ENCODE measurements at regions not wholly inside any gene's neighbourhood (a gene's known extent, or its start where the extent isn't known, plus 50 kb on each side); places are given as distances from the start of the nearest gene placed in this dataset.

DNA sequence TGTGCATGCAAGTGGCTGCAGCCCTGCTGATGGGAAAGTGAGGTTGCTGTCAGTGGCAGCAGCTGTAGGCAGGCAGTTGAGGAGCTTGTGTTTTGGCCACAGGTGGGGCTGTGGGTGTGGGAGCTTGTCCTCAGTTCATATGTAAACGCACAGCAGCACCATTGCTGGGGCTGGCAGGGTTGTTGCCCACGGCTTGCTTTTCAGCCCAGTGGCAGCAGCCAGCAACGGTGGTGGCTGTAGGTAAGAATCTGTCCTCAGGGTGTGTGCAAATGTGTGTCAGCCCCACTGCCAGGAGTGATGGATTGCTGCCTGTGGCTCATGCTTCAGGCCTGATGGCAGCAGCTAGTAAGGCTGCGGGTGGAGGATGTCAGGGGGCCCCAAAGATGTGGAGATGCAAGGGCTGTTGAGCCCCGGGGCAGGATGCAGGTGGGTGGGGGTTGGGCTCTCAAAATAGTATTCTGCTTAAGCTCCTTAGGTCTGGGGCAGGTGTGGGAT is 141.3 kb upstream of the THUMPD2 start:
- intact Hi-C loops (cut with micrococcal nuclease; ENCODE audit: unreplicated experiment) (no loop called here), in situ Hi-C loops (cut with HindIII; ENCODE audit: extremely low pct_ligation_motif_present, low pct_unique_long_range_greater_than_20kb) (loop anchor here (25.0 kb wide), 2 partner anchors 1767 to 1867 kb away; no protein-coding TSS in a partner anchor)
- ATAC-seq, result no peak; the same call in 2 of the 3 replicates
- BruUV-seq (replicated peaks), result no TSS peak
- H3K79me2 ChIP-seq (ENCODE audit: insufficient read depth, low read length), result no peaks in the 10 kb centered on the region
- no peaks in the 10 kb centered on the region for H3K27me3 ChIP-seq (ENCODE audit: control insufficient read depth in 1 of 2, insufficient read depth in 2 of 2, low read length in 2 of 2)
- no peaks in the 10 kb centered on the region for H3K4me1 ChIP-seq (ENCODE audit: insufficient read depth, low read length)
- POLR2A ChIA-PET, result no interaction called here
- H3K9me3 ChIP-seq (ENCODE audit: low read length), result no peaks in the 10 kb centered on the region
- FAIRE-seq, result no peak
- WGBS (ENCODE audit: low lambda C conversion rate), result 3% methylated on average over 5 of the region's 5 CpGs
- H3K36me3 ChIP-seq (replicated peaks in 1 of 2; ENCODE audit: control insufficient read depth in 1 of 2, insufficient read depth in 2 of 2, low read length in 2 of 2), result no peaks in the 10 kb centered on the region
- CTCF ChIA-PET (ENCODE audit: low intra/inter-chr PET ratio, low total read pairs), result no interaction called here
- H2AFZ ChIP-seq (ENCODE audit: low read length), result no peak overlapping the region
- no peak overlapping the region for H3K4me2 ChIP-seq (ENCODE audit: low read depth, low read length)
- H3K9ac ChIP-seq (ENCODE audit: insufficient read depth, low read depth, low read length), result no peak overlapping the region
- H4K20me1 ChIP-seq (ENCODE audit: insufficient read depth, low read length), result no peaks in the 10 kb centered on the region
- no peak overlapping the region for H3K27ac ChIP-seq (ENCODE audit: extremely low read length, insufficient read depth, low read length)
- no peak overlapping the region for H3K4me3 ChIP-seq (replicated peaks in 1 of 3; ENCODE audit: insufficient read depth in 1 of 3, low read depth in 2 of 3, low read length in 3 of 3)
- TF ChIP-seq ZNF761 (CRISPR knock-in tag; conservative IDR thresholded peaks at IDR 0.05) (no peak), KLF16 (CRISPR knock-in tag; IDR thresholded peaks at IDR 0.05) (no peak), TSC22D2 (CRISPR knock-in tag; IDR thresholded peaks at IDR 0.05; ENCODE audit: borderline replicate concordance) (no peak), MTA3 (CRISPR knock-in tag; IDR thresholded peaks at IDR 0.05) (no peak), CCDC6 (CRISPR knock-in tag; IDR thresholded peaks at IDR 0.05) (no peak), PHF8 (CRISPR knock-in tag; IDR thresholded peaks at IDR 0.05) (no peak)
- no peak for DNase-seq (ENCODE audit: low spot score)

DNA sequence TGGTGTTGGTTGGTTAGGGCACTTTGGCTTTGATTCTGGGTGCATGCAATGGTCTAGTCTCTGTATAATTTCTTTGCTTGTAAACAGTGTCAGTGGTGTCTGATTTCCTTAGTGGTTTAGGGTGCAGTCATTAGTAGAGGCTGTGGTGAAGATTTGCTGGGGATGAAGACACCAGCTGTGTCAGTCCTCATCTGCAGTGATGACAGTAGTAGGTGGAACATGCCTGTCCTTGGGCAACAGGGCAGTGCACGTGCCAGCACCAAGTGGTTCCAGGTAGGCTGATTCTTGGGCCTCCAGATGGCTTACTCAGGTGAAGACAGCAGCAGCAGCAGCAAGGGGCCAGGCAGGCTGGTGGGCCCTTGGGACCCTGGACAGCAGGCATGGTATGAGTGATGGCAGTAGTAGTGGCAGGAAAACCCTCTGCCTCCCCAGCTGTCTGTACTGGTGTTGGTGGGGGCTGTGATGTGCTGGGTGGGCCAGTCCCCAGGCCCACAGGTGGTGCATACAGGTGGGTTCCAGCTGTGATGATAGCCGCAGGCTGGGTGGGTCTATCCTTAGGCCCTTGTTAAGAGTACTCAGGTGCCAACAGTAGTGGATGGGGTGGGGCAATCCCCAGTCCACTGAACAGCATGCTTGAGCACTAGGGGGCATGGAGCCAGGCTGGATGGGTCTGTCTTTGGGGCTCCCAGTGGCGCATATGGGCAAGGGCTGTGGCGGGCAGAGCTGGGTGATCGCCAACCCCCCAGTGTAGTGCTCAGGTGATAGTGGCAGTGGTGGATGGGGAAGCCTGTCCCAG is 140.7 kb upstream of the THUMPD2 start:
- Histone ChIP-seq H3K36me3 (replicated peaks in 1 of 2; ENCODE audit: control insufficient read depth in 1 of 2, insufficient read depth in 2 of 2, low read length in 2 of 2) (no peaks in the 10 kb centered on the region), H2AFZ (ENCODE audit: low read length) (no peak overlapping the region), H3K4me3 (replicated peaks in 1 of 3; ENCODE audit: insufficient read depth in 1 of 3, low read depth in 2 of 3, low read length in 3 of 3) (no peak overlapping the region), H3K27ac (ENCODE audit: extremely low read length, insufficient read depth, low read length) (no peak overlapping the region), H3K4me2 (ENCODE audit: low read depth, low read length) (no peak overlapping the region), H3K27me3 (ENCODE audit: control insufficient read depth in 1 of 2, insufficient read depth in 2 of 2, low read length in 2 of 2) (no peaks in the 10 kb centered on the region), H3K9me3 (ENCODE audit: low read length) (no peaks in the 10 kb centered on the region), H3K9ac (ENCODE audit: insufficient read depth, low read depth, low read length) (no peak overlapping the region), H3K79me2 (ENCODE audit: insufficient read depth, low read length) (no peaks in the 10 kb centered on the region), H3K4me1 (ENCODE audit: insufficient read depth, low read length) (no peaks in the 10 kb centered on the region), H4K20me1 (ENCODE audit: insufficient read depth, low read length) (no peaks in the 10 kb centered on the region)
- peak; percentile 42 for ATAC-seq
- FAIRE-seq, result no peak
- CTCF ChIA-PET (ENCODE audit: low intra/inter-chr PET ratio, low total read pairs), result no interaction called here
- intact Hi-C loops (cut with micrococcal nuclease; ENCODE audit: unreplicated experiment) (no loop called here), in situ Hi-C loops (cut with HindIII; ENCODE audit: extremely low pct_ligation_motif_present, low pct_unique_long_range_greater_than_20kb) (loop anchor here (10.0 to 25.0 kb wide), 3 partner anchors 835 to 1868 kb away; no protein-coding TSS in a partner anchor)
- BruUV-seq (replicated peaks), result no TSS peak
- 0% methylated on average over 4 of the region's 5 CpGs for WGBS (ENCODE audit: low lambda C conversion rate)
- POLR2A ChIA-PET, result no interaction called here
- no peak for DNase-seq (ENCODE audit: low spot score)
- TF ChIP-seq, protein P1, sequence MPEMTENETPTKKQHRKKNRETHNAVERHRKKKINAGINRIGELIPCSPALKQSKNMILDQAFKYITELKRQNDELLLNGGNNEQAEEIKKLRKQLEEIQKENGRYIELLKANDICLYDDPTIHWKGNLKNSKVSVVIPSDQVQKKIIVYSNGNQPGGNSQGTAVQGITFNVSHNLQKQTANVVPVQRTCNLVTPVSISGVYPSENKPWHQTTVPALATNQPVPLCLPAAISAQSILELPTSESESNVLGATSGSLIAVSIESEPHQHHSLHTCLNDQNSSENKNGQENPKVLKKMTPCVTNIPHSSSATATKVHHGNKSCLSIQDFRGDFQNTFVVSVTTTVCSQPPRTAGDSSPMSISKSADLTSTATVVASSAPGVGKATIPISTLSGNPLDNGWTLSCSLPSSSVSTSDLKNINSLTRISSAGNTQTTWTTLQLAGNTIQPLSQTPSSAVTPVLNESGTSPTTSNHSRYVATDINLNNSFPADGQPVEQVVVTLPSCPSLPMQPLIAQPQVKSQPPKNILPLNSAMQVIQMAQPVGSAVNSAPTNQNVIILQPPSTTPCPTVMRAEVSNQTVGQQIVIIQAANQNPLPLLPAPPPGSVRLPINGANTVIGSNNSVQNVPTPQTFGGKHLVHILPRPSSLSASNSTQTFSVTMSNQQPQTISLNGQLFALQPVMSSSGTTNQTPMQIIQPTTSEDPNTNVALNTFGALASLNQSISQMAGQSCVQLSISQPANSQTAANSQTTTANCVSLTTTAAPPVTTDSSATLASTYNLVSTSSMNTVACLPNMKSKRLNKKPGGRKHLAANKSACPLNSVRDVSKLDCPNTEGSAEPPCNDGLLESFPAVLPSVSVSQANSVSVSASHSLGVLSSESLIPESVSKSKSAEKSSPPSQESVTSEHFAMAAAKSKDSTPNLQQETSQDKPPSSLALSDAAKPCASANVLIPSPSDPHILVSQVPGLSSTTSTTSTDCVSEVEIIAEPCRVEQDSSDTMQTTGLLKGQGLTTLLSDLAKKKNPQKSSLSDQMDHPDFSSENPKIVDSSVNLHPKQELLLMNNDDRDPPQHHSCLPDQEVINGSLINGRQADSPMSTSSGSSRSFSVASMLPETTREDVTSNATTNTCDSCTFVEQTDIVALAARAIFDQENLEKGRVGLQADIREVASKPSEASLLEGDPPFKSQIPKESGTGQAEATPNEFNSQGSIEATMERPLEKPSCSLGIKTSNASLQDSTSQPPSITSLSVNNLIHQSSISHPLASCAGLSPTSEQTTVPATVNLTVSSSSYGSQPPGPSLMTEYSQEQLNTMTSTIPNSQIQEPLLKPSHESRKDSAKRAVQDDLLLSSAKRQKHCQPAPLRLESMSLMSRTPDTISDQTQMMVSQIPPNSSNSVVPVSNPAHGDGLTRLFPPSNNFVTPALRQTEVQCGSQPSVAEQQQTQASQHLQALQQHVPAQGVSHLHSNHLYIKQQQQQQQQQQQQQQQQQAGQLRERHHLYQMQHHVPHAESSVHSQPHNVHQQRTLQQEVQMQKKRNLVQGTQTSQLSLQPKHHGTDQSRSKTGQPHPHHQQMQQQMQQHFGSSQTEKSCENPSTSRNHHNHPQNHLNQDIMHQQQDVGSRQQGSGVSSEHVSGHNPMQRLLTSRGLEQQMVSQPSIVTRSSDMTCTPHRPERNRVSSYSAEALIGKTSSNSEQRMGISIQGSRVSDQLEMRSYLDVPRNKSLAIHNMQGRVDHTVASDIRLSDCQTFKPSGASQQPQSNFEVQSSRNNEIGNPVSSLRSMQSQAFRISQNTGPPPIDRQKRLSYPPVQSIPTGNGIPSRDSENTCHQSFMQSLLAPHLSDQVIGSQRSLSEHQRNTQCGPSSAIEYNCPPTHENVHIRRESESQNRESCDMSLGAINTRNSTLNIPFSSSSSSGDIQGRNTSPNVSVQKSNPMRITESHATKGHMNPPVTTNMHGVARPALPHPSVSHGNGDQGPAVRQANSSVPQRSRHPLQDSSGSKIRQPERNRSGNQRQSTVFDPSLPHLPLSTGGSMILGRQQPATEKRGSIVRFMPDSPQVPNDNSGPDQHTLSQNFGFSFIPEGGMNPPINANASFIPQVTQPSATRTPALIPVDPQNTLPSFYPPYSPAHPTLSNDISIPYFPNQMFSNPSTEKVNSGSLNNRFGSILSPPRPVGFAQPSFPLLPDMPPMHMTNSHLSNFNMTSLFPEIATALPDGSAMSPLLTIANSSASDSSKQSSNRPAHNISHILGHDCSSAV (CRISPR knock-in tag; IDR thresholded peaks at IDR 0.05; ENCODE audit: borderline replicate concordance), result no peak

Measured in HepG2 (cell line).